DND-41 (cell line): ENCODE measurements at regions not wholly inside any gene's neighbourhood (a gene's known extent, or its start where the extent isn't known, plus 50 kb on each side); places are given as distances from the start of the nearest gene placed in this dataset.

Experiments
- EZH2 ChIP-seq: IDR thresholded peaks from 3 replicates; pipeline ENCODE4 v1.6.1; 2012; ENCODE audit warnings: borderline replicate concordance, low read depth, mild to moderate bottlenecking, moderate library complexity, low read length, inconsistent platforms; ENCODE audit not compliant: severe bottlenecking
- TF ChIP-seq, protein P1 (sequence below): IDR thresholded peaks from 2 replicates; pipeline ENCODE4 v1.5.1; 2012; ENCODE audit warnings: borderline replicate concordance, low read length, moderate library complexity, mild to moderate bottlenecking; ENCODE audit not compliant: poor library complexity, severe bottlenecking; ENCODE audit errors: extremely low read depth

DNA sequence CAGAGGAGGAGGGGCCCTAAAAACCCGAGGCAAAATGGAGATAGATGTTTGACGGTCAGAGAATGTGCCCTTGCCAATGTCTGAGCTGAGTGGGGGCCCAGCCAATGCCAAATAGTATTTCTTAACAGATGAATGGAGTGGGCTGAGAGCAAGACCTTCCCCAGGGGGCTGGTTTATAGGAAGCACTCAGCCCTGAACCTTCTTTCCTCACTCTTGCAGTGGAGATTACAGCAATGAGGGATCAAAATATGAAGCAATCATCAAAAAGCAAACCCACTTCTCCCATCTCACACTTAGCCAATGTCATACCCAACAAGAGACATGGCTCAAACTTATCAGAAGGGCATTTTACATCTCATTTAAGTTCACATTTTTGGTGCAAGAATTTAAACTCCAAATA lies 350.3 kb downstream of the GADD45G start:
- TF ChIP-seq, protein P1, sequence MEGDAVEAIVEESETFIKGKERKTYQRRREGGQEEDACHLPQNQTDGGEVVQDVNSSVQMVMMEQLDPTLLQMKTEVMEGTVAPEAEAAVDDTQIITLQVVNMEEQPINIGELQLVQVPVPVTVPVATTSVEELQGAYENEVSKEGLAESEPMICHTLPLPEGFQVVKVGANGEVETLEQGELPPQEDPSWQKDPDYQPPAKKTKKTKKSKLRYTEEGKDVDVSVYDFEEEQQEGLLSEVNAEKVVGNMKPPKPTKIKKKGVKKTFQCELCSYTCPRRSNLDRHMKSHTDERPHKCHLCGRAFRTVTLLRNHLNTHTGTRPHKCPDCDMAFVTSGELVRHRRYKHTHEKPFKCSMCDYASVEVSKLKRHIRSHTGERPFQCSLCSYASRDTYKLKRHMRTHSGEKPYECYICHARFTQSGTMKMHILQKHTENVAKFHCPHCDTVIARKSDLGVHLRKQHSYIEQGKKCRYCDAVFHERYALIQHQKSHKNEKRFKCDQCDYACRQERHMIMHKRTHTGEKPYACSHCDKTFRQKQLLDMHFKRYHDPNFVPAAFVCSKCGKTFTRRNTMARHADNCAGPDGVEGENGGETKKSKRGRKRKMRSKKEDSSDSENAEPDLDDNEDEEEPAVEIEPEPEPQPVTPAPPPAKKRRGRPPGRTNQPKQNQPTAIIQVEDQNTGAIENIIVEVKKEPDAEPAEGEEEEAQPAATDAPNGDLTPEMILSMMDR: no peak
- TF ChIP-seq EZH2: no peak
